Liver (tissue), 3 donors: ENCODE measurements at regions not wholly inside any gene's neighbourhood (a gene's known extent, or its start where the extent isn't known, plus 50 kb on each side); places are given as distances from the start of the nearest gene placed in this dataset.

Source experiments
- EGR1 ChIP-seq, 2 donors: IDR thresholded peaks; 2 replicates each; pipeline ENCODE4 v1.6.1; 2016 to 2018; ENCODE audit warnings: antibody characterized with exemption in 2 of 2, low read depth in 2 of 2
- FOXA1 ChIP-seq: IDR thresholded peaks from 2 replicates; pipeline ENCODE4 v1.6.1; 2016; ENCODE audit warnings: antibody characterized with exemption
- FOXA2 ChIP-seq: IDR thresholded peaks from 2 replicates; pipeline ENCODE4 v1.6.1; 2016; ENCODE audit warnings: antibody characterized with exemption
- HNF4A ChIP-seq, 2 donors: conservative IDR thresholded peaks; 2 replicates each; pipeline ENCODE4 v1.6.1; 2016; ENCODE audit warnings: antibody characterized with exemption in 2 of 2, mild to moderate bottlenecking in 2 of 2
- HNF4G ChIP-seq: IDR thresholded peaks from 2 replicates; pipeline ENCODE4 v1.6.1; 2016; ENCODE audit warnings: antibody characterized with exemption
- JUND ChIP-seq, 2 donors: IDR thresholded peaks; 2 replicates each; pipeline ENCODE4 v1.6.1; 2016; ENCODE audit warnings: antibody characterized with exemption in 2 of 2
- RAD21 ChIP-seq, 2 donors: IDR thresholded peaks; 2 replicates each; pipeline ENCODE4 v1.6.1; 2016; ENCODE audit warnings: antibody characterized with exemption in 2 of 2, mild to moderate bottlenecking in 2 of 2
- SP1 ChIP-seq: IDR thresholded peaks from 2 replicates; pipeline ENCODE4 v1.6.1; 2018; ENCODE audit warnings: antibody characterized with exemption, mild to moderate bottlenecking
- TAF1 ChIP-seq: conservative IDR thresholded peaks from 2 replicates; pipeline ENCODE4 v1.6.1; 2016; ENCODE audit warnings: antibody characterized with exemption, mild to moderate bottlenecking
- YY1 ChIP-seq: IDR thresholded peaks from 2 replicates; pipeline ENCODE4 v1.6.1; 2016; ENCODE audit warnings: antibody characterized with exemption, mild to moderate bottlenecking
- TF ChIP-seq, protein P1 (sequence below): IDR thresholded peaks from 2 replicates; pipeline ENCODE4 v1.6.1; 2016; ENCODE audit warnings: antibody characterized with exemption
- TF ChIP-seq, protein P2 (sequence below): fragments of 150-350 bp; IDR thresholded peaks from 2 replicates; pipeline ENCODE4 v1.5.1; 2017; ENCODE audit warnings: improper control_type of control experiment, low read depth, low read length; ENCODE audit not compliant: missing input control
- TF ChIP-seq, protein P3 (sequence below): IDR thresholded peaks from 2 replicates; pipeline ENCODE4 v1.6.1; 2016; ENCODE audit warnings: antibody characterized with exemption, mild to moderate bottlenecking
- TF ChIP-seq, protein P4 (sequence below): IDR thresholded peaks from 2 replicates; pipeline ENCODE4 v1.6.1; 2016; ENCODE audit warnings: antibody characterized with exemption
- donor health status: healthy.
- donor health status: healthy.

DNA sequence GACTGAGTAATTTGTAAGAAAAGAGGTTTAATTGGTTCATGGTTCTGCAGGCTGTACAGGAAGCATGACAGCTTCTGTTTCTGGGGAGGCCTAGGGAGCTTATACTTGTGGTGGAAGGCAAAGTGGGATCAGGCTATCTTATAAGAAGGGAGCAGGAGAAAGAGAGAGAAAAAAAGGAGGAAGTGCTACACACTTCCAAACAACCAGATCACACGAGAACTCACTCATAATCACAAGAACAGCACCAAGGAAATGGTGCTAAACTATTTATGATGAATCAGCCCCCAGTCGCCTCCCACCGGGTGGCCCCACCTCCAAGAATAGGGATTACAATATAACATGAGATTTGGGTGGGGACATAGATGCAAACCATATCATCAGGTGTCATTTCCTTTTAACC is 89.1 kb upstream of the KCNMA1 start:
- TF ChIP-seq, protein P1, sequence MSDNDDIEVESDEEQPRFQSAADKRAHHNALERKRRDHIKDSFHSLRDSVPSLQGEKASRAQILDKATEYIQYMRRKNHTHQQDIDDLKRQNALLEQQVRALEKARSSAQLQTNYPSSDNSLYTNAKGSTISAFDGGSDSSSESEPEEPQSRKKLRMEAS, result no peak
- TF ChIP-seq, protein P2, sequence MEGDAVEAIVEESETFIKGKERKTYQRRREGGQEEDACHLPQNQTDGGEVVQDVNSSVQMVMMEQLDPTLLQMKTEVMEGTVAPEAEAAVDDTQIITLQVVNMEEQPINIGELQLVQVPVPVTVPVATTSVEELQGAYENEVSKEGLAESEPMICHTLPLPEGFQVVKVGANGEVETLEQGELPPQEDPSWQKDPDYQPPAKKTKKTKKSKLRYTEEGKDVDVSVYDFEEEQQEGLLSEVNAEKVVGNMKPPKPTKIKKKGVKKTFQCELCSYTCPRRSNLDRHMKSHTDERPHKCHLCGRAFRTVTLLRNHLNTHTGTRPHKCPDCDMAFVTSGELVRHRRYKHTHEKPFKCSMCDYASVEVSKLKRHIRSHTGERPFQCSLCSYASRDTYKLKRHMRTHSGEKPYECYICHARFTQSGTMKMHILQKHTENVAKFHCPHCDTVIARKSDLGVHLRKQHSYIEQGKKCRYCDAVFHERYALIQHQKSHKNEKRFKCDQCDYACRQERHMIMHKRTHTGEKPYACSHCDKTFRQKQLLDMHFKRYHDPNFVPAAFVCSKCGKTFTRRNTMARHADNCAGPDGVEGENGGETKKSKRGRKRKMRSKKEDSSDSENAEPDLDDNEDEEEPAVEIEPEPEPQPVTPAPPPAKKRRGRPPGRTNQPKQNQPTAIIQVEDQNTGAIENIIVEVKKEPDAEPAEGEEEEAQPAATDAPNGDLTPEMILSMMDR, result no peak
- TF ChIP-seq EGR1 (IDR thresholded peaks at IDR 0.05; ENCODE audit: low read depth in 2 of 2) (no peak), YY1 (no peak), SP1 (no peak), JUND (IDR thresholded peaks at IDR 0.05) (no peak), RAD21 (IDR thresholded peaks at IDR 0.05) (no peak), TAF1 (no peak), HNF4A (conservative IDR thresholded peaks at IDR 0.05) (no peak), FOXA2 (no peak), HNF4G (no peak), FOXA1 (no peak)
- TF ChIP-seq, protein P3, sequence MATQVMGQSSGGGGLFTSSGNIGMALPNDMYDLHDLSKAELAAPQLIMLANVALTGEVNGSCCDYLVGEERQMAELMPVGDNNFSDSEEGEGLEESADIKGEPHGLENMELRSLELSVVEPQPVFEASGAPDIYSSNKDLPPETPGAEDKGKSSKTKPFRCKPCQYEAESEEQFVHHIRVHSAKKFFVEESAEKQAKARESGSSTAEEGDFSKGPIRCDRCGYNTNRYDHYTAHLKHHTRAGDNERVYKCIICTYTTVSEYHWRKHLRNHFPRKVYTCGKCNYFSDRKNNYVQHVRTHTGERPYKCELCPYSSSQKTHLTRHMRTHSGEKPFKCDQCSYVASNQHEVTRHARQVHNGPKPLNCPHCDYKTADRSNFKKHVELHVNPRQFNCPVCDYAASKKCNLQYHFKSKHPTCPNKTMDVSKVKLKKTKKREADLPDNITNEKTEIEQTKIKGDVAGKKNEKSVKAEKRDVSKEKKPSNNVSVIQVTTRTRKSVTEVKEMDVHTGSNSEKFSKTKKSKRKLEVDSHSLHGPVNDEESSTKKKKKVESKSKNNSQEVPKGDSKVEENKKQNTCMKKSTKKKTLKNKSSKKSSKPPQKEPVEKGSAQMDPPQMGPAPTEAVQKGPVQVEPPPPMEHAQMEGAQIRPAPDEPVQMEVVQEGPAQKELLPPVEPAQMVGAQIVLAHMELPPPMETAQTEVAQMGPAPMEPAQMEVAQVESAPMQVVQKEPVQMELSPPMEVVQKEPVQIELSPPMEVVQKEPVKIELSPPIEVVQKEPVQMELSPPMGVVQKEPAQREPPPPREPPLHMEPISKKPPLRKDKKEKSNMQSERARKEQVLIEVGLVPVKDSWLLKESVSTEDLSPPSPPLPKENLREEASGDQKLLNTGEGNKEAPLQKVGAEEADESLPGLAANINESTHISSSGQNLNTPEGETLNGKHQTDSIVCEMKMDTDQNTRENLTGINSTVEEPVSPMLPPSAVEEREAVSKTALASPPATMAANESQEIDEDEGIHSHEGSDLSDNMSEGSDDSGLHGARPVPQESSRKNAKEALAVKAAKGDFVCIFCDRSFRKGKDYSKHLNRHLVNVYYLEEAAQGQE, result no peak
- TF ChIP-seq, protein P4, sequence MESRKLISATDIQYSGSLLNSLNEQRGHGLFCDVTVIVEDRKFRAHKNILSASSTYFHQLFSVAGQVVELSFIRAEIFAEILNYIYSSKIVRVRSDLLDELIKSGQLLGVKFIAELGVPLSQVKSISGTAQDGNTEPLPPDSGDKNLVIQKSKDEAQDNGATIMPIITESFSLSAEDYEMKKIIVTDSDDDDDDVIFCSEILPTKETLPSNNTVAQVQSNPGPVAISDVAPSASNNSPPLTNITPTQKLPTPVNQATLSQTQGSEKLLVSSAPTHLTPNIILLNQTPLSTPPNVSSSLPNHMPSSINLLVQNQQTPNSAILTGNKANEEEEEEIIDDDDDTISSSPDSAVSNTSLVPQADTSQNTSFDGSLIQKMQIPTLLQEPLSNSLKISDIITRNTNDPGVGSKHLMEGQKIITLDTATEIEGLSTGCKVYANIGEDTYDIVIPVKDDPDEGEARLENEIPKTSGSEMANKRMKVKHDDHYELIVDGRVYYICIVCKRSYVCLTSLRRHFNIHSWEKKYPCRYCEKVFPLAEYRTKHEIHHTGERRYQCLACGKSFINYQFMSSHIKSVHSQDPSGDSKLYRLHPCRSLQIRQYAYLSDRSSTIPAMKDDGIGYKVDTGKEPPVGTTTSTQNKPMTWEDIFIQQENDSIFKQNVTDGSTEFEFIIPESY, result no peak
